ENCODE measurements at regions not wholly inside any gene's neighbourhood (a gene's known extent, or its start where the extent isn't known, plus 50 kb on each side); places are given as distances from the start of the nearest gene placed in this dataset.

DNA sequence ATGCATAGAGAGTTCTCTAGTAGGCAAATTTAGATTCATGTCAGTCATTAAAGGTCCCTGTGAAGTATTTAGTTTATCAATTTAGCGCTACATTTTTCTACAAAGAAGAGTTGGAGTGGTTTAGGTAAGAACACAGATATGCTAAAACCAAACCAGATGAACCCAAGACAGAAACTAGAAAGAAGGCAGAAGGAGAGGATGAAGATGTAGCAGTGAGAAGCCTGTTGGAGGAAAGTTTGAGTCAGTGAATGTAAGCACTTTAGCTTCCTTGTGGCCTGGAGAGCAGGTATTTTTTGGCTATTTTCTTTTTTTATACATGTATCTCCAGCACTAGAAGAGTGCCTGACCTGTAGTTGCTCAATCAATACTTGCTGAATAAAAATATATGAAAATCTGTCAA is 223.7 kb downstream of the KCNRG start:
- TF ChIP-seq, protein P1, sequence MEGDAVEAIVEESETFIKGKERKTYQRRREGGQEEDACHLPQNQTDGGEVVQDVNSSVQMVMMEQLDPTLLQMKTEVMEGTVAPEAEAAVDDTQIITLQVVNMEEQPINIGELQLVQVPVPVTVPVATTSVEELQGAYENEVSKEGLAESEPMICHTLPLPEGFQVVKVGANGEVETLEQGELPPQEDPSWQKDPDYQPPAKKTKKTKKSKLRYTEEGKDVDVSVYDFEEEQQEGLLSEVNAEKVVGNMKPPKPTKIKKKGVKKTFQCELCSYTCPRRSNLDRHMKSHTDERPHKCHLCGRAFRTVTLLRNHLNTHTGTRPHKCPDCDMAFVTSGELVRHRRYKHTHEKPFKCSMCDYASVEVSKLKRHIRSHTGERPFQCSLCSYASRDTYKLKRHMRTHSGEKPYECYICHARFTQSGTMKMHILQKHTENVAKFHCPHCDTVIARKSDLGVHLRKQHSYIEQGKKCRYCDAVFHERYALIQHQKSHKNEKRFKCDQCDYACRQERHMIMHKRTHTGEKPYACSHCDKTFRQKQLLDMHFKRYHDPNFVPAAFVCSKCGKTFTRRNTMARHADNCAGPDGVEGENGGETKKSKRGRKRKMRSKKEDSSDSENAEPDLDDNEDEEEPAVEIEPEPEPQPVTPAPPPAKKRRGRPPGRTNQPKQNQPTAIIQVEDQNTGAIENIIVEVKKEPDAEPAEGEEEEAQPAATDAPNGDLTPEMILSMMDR (IDR thresholded peaks at IDR 0.05), result no peak
- TF ChIP-seq POLR2A (IDR thresholded peaks at IDR 0.05), result no peak
